ENCODE measurements at regions not wholly inside any gene's neighbourhood (a gene's known extent, or its start where the extent isn't known, plus 50 kb on each side); places are given as distances from the start of the nearest gene placed in this dataset.

DNA sequence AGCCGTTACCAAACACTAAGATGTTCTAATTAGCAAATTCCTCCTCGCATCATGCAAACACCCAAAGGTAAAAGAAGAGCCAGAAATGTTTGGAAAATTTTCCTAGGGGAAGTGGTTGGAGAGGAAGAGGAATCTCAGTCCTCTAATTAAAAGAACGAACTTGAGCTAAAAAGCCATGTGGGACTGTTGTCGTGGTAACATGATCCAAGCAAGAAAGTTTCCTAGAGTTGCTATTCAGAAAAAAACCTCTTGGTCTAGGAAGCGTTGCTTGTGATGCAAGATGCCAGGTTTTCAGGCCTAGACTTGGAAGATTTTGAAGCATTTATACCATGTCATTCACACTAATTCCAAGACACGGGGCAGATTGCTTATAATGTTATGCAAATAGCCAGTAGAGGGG is 106.8 kb upstream of the DOK5 start:
- TF ChIP-seq, protein P1, sequence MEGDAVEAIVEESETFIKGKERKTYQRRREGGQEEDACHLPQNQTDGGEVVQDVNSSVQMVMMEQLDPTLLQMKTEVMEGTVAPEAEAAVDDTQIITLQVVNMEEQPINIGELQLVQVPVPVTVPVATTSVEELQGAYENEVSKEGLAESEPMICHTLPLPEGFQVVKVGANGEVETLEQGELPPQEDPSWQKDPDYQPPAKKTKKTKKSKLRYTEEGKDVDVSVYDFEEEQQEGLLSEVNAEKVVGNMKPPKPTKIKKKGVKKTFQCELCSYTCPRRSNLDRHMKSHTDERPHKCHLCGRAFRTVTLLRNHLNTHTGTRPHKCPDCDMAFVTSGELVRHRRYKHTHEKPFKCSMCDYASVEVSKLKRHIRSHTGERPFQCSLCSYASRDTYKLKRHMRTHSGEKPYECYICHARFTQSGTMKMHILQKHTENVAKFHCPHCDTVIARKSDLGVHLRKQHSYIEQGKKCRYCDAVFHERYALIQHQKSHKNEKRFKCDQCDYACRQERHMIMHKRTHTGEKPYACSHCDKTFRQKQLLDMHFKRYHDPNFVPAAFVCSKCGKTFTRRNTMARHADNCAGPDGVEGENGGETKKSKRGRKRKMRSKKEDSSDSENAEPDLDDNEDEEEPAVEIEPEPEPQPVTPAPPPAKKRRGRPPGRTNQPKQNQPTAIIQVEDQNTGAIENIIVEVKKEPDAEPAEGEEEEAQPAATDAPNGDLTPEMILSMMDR (IDR thresholded peaks at IDR 0.05), result no peak
- TF ChIP-seq, protein P2, sequence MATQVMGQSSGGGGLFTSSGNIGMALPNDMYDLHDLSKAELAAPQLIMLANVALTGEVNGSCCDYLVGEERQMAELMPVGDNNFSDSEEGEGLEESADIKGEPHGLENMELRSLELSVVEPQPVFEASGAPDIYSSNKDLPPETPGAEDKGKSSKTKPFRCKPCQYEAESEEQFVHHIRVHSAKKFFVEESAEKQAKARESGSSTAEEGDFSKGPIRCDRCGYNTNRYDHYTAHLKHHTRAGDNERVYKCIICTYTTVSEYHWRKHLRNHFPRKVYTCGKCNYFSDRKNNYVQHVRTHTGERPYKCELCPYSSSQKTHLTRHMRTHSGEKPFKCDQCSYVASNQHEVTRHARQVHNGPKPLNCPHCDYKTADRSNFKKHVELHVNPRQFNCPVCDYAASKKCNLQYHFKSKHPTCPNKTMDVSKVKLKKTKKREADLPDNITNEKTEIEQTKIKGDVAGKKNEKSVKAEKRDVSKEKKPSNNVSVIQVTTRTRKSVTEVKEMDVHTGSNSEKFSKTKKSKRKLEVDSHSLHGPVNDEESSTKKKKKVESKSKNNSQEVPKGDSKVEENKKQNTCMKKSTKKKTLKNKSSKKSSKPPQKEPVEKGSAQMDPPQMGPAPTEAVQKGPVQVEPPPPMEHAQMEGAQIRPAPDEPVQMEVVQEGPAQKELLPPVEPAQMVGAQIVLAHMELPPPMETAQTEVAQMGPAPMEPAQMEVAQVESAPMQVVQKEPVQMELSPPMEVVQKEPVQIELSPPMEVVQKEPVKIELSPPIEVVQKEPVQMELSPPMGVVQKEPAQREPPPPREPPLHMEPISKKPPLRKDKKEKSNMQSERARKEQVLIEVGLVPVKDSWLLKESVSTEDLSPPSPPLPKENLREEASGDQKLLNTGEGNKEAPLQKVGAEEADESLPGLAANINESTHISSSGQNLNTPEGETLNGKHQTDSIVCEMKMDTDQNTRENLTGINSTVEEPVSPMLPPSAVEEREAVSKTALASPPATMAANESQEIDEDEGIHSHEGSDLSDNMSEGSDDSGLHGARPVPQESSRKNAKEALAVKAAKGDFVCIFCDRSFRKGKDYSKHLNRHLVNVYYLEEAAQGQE (IDR thresholded peaks at IDR 0.05; ENCODE audit: insufficient read depth in 1 of 2, low read depth in 2 of 2, low read length in 1 of 2), result no peak
- no peak for TF ChIP-seq TCF7L2 (IDR thresholded peaks at IDR 0.05; ENCODE audit: low read depth, low read length)
- no peak for TF ChIP-seq POLR2AphosphoS5 (IDR thresholded peaks at IDR 0.05; ENCODE audit: low read depth, low read length)
- no peak for TF ChIP-seq SIN3A (IDR thresholded peaks at IDR 0.05; ENCODE audit: borderline replicate concordance, insufficient read depth, low read depth, low read length)
